MCF 10A (cell line): ENCODE measurements at regions not wholly inside any gene's neighbourhood (a gene's known extent, or its start where the extent isn't known, plus 50 kb on each side); places are given as distances from the start of the nearest gene placed in this dataset.

ENCODE experiments used
- BruUV-seq: library from RNA; stranded (reverse); fragments of 400-500 nt; replicated peaks from 2 replicates; lab custom pipeline; 2021; lab: Mats Ljungman, UMichigan
- CTCF ChIA-PET: fragments of 300-600 bp; sonication (Branson Sonifier 250); formaldehyde crosslinking; extraction: SDS; loops from one replicate; lab custom pipeline; 2021; ENCODE audit warnings: antibody characterized with exemption, inconsistent platforms; lab: Yijun Ruan, JAX
- POLR2A ChIA-PET: fragments of 300-600, 350-650 bp; sonication (Branson Sonifier 250); formaldehyde crosslinking; extraction: SDS; loops from one replicate; lab custom pipeline; 2020; ENCODE audit warnings: antibody characterized with exemption, inconsistent platforms; lab: Yijun Ruan, JAX
- DNase-seq: peaks from one replicate; pipeline ENCODE4 v3.0.0-alpha.2; 2018; ENCODE audit not compliant: unreplicated experiment
- H3K27ac Mint-ChIP-seq: one replicate; pipeline ENCODE4 v1.8.0; 2022; ENCODE audit warnings: mild to moderate bottlenecking, low read depth, mixed read lengths; ENCODE audit not compliant: unreplicated experiment
- H3K27me3 Mint-ChIP-seq: one replicate; pipeline ENCODE4 v1.8.0; 2022; ENCODE audit warnings: mixed read lengths; ENCODE audit not compliant: insufficient read depth, unreplicated experiment
- H3K36me3 Mint-ChIP-seq: one replicate; pipeline ENCODE4 v1.8.0; 2022; ENCODE audit warnings: mild to moderate bottlenecking, moderate library complexity, mixed read lengths; ENCODE audit not compliant: insufficient read depth, unreplicated experiment
- H3K4me1 Mint-ChIP-seq: one replicate; pipeline ENCODE4 v1.8.0; 2022; ENCODE audit warnings: mixed read lengths; ENCODE audit not compliant: insufficient read depth, unreplicated experiment
- H3K4me3 Mint-ChIP-seq: one replicate; pipeline ENCODE4 v1.8.0; 2022; ENCODE audit warnings: mild to moderate bottlenecking, moderate library complexity, mixed read lengths; ENCODE audit not compliant: unreplicated experiment
- H3K9me3 Mint-ChIP-seq: one replicate; pipeline ENCODE4 v1.8.0; 2022; ENCODE audit warnings: mixed read lengths; ENCODE audit not compliant: unreplicated experiment
- CTCF ChIP-seq: fragments of 200-600 bp; IDR thresholded peaks from one replicate; pipeline ENCODE4 v1.8.0; 2022; ENCODE audit warnings: antibody characterized with exemption, mild to moderate bottlenecking; ENCODE audit not compliant: unreplicated experiment
- intact Hi-C: fragments of 100-400 bp; cut with micrococcal nuclease; formaldehyde crosslinking; loops from 2 replicates; pipeline ENCODE4 v1.14.1; 2022

DNA sequence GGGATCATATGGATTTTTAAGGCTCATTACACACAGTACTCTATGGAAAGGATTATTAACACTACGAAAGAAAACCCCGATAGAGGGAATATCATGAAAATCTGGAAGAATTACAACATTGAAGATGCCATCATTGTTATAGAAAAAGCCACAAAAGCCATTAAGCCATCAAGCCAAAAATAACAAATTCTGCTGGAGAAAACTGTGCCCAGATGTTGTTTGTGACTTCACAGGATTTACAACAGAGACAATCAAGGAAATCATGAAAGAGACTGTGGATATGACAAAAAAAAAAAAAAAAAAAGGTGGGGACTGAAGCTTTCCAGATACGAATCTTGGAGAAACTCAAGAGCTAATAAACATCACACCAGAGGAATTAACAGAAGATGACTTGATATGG is 433.8 kb upstream of the CDH6 start:
- ChIA-PET POLR2A (no interaction called here), CTCF (no interaction called here)
- Mint-ChIP-seq H3K27ac (no peak overlapping the region), H3K27me3 (no peaks in the 10 kb centered on the region), H3K4me1 (no peaks in the 10 kb centered on the region), H3K36me3 (no peaks in the 10 kb centered on the region), H3K9me3 (peaks cover 13% of the 10 kb centered on the region), H3K4me3 (no peak overlapping the region)
- no peak for TF ChIP-seq CTCF
- intact Hi-C loops = no loop called here
- no TSS peak for BruUV-seq
- no peak for DNase-seq

- no peak overlapping the region for H3K27ac Mint-ChIP-seq
These were observed 441.5 kb upstream of the CDH6 start for GRCh38 chr5:30752015-30752414.

DNA sequence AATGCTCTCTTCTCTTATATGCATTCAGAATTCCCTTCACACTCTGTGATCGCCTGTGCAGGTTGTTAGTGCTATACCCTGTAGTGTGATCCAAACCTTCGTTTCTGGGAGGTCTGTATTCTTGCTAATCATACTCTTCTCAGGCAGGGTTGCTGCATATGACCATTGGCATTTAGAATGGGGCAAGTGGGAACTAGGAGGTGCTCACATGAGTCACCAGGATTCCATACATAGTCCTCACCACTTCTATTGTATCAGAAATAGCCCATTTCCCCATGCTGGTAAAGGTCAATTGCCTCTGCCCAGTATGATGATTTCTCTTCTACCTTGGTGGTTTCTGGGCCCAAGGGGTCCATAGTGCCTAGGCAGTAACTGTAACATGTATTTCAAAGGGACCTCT is 443.5 kb upstream of the CDH6 start:
- H3K4me1 Mint-ChIP-seq = no peaks in the 10 kb centered on the region
- H3K27me3 Mint-ChIP-seq = no peaks in the 10 kb centered on the region
- TF ChIP-seq CTCF = no peak
- H3K27ac Mint-ChIP-seq = no peak overlapping the region
- intact Hi-C loops = no loop called here
- CTCF ChIA-PET = interaction anchor here (0.6 kb wide), 1 partner anchor 12 kb away, joined by 3 read pairs; no protein-coding TSS in a partner anchor
- H3K4me3 Mint-ChIP-seq = no peak overlapping the region
- H3K36me3 Mint-ChIP-seq = no peaks in the 10 kb centered on the region
- peak; percentile 29 for DNase-seq
- H3K9me3 Mint-ChIP-seq = no peaks in the 10 kb centered on the region
- POLR2A ChIA-PET = no interaction called here
- no TSS peak for BruUV-seq

More at GRCh38 chr5:30752015-30752414, 441.5 kb upstream of the CDH6 start:
- BruUV-seq = no TSS peak
- H3K9me3 Mint-ChIP-seq = no peaks in the 10 kb centered on the region
- intact Hi-C loops = no loop called here
- H3K4me3 Mint-ChIP-seq = no peak overlapping the region
- POLR2A ChIA-PET = no interaction called here
- no peaks in the 10 kb centered on the region for H3K4me1 Mint-ChIP-seq
- no peaks in the 10 kb centered on the region for H3K36me3 Mint-ChIP-seq
- no peak for DNase-seq
- H3K27me3 Mint-ChIP-seq = no peaks in the 10 kb centered on the region
- TF ChIP-seq CTCF = no peak
- CTCF ChIA-PET = interaction anchor here (1.6 kb wide), 1 partner anchor 480 kb away, joined by 3 read pairs; no protein-coding TSS in a partner anchor

GRCh38 chr5:30747412-30747811 is 446.1 kb upstream of the CDH6 start:
- DNase-seq = no peak
- ChIA-PET POLR2A (no interaction called here), CTCF (no interaction called here)
- no peak overlapping the region for H3K4me3 Mint-ChIP-seq
- H3K36me3 Mint-ChIP-seq = no peaks in the 10 kb centered on the region
- no peaks in the 10 kb centered on the region for H3K27me3 Mint-ChIP-seq
- no TSS peak for BruUV-seq
- TF ChIP-seq CTCF = no peak
- H3K27ac Mint-ChIP-seq = no peak overlapping the region
- no peaks in the 10 kb centered on the region for H3K4me1 Mint-ChIP-seq
- intact Hi-C loops = no loop called here
- no peaks in the 10 kb centered on the region for H3K9me3 Mint-ChIP-seq
